HEK293 (cell line): ENCODE measurements at regions not wholly inside any gene's neighbourhood (a gene's known extent, or its start where the extent isn't known, plus 50 kb on each side); places are given as distances from the start of the nearest gene placed in this dataset.

Source experiments
- CTCF ChIA-PET: fragments of 350-600 bp; formaldehyde crosslinking; extraction: SDS; loops from one replicate; lab custom pipeline; 2021; ENCODE audit warnings: antibody characterized with exemption; lab: Yijun Ruan, JAX
- POLR2A ChIA-PET: fragments of 300-600 bp; formaldehyde crosslinking; extraction: SDS; loops from one replicate; lab custom pipeline; 2020; ENCODE audit warnings: antibody characterized with exemption, inconsistent platforms; lab: Yijun Ruan, JAX
- H3K27ac ChIP-seq: fragments of 200-500 bp; sonication (Bioruptor generic); 2 replicates; pipeline ENCODE4 v1.5.1; 2014; ENCODE audit warnings: low read depth, low read length, control low read depth, inconsistent platforms; ENCODE audit errors: extremely low read depth
- H3K36me3 ChIP-seq, 2 experiments: fragments of 200-500 bp in 1 of 2; sonication (Bioruptor generic) in 1 of 2; 1 replicate in 1 of 2; 2 replicates in 1 of 2; pipeline ENCODE4 v1.5.1; 2014 to 2017; ENCODE audit warnings: inconsistent platforms in 2 of 2, low read length in 2 of 2; ENCODE audit not compliant: control insufficient read depth in 2 of 2, insufficient read depth in 1 of 2
- H3K4me1 ChIP-seq: fragments of 200-500 bp; sonication (Bioruptor generic); 2 replicates; pipeline ENCODE4 v1.5.1; 2014; ENCODE audit warnings: mild to moderate bottlenecking, low read length, inconsistent platforms; ENCODE audit not compliant: control insufficient read depth, insufficient read depth
- H3K4me3 ChIP-seq: 2 replicates; pipeline ENCODE4 v1.5.1; 2011; ENCODE audit warnings: low read depth, mild to moderate bottlenecking, control low read depth, low read length, moderate library complexity
- H3K9me3 ChIP-seq: fragments of 200-500 bp; sonication (Bioruptor generic); 2 replicates; pipeline ENCODE4 v1.5.1; 2014; ENCODE audit warnings: low read depth, low read length, inconsistent platforms; ENCODE audit not compliant: control insufficient read depth, insufficient read depth
- AEBP2 ChIP-seq: fragments of 450-650 bp; formaldehyde crosslinking; IDR thresholded peaks from 2 replicates; pipeline ENCODE4 v1.5.1; 2016; ENCODE audit warnings: missing biosample characterization, missing genetic modification characterization, borderline replicate concordance
- BCL11A ChIP-seq: fragments of 450-650 bp; formaldehyde crosslinking; IDR thresholded peaks from 2 replicates; pipeline ENCODE4 v1.5.1; 2016; ENCODE audit warnings: low read depth, missing biosample characterization, missing genetic modification characterization
- EGR2 ChIP-seq: fragments of 450-650 bp; formaldehyde crosslinking; IDR thresholded peaks from 2 replicates; pipeline ENCODE4 v1.5.1; 2016; ENCODE audit warnings: low read depth, missing biosample characterization, missing genetic modification characterization
- GLI2 ChIP-seq: fragments of 450-650 bp; formaldehyde crosslinking; IDR thresholded peaks from 2 replicates; pipeline ENCODE4; 2017; ENCODE audit warnings: missing biosample characterization, missing genetic modification characterization, low read depth, borderline replicate concordance
- GLI4 ChIP-seq: fragments of 450-650 bp; formaldehyde crosslinking; IDR thresholded peaks from 2 replicates; pipeline ENCODE4 v1.5.1; 2016; ENCODE audit warnings: missing biosample characterization, missing genetic modification characterization
- KLF17 ChIP-seq: fragments of 450-650 bp; formaldehyde crosslinking; IDR thresholded peaks from 2 replicates; pipeline ENCODE4 v1.5.1; 2016; ENCODE audit warnings: missing biosample characterization, missing genetic modification characterization
- MYNN ChIP-seq: fragments of 450-650 bp; formaldehyde crosslinking; IDR thresholded peaks from 2 replicates; pipeline ENCODE4 v1.5.1; 2016; ENCODE audit warnings: missing biosample characterization, missing genetic modification characterization, borderline replicate concordance
- SETDB1 ChIP-seq: IDR thresholded peaks from one replicate; pipeline ENCODE4 v1.6.1; 2017; ENCODE audit warnings: mild to moderate bottlenecking, low read length, moderate library complexity, mixed read lengths; ENCODE audit not compliant: insufficient read length
- SP2 ChIP-seq: fragments of 450-650 bp; formaldehyde crosslinking; IDR thresholded peaks from 2 replicates; pipeline ENCODE4 v1.5.1; 2016; ENCODE audit warnings: missing biosample characterization, missing genetic modification characterization
- ZBTB49 ChIP-seq: fragments of 450-650 bp; formaldehyde crosslinking; IDR thresholded peaks from 2 replicates; pipeline ENCODE4 v1.5.1; 2016; ENCODE audit warnings: missing biosample characterization, missing genetic modification characterization, low read depth
- ZNF10 ChIP-seq: fragments of 450-650 bp; formaldehyde crosslinking; IDR thresholded peaks from 2 replicates; pipeline ENCODE4 v1.5.1; 2017; ENCODE audit warnings: missing biosample characterization, missing genetic modification characterization
- ZNF133 ChIP-seq: fragments of 450-650 bp; formaldehyde crosslinking; IDR thresholded peaks from 2 replicates; pipeline ENCODE4 v1.5.1; 2016; ENCODE audit warnings: missing biosample characterization, missing genetic modification characterization
- ZNF140 ChIP-seq: fragments of 450-650 bp; formaldehyde crosslinking; IDR thresholded peaks from 2 replicates; pipeline ENCODE4 v1.5.1; 2016; ENCODE audit warnings: missing biosample characterization, missing genetic modification characterization
- ZNF221 ChIP-seq: fragments of 450-650 bp; formaldehyde crosslinking; IDR thresholded peaks from 2 replicates; pipeline ENCODE4 v1.5.1; 2017; ENCODE audit warnings: missing biosample characterization, missing genetic modification characterization, borderline replicate concordance
- ZNF292 ChIP-seq: fragments of 450-650 bp; formaldehyde crosslinking; IDR thresholded peaks from 2 replicates; pipeline ENCODE4 v1.5.1; 2016; ENCODE audit warnings: low read depth, missing biosample characterization, missing genetic modification characterization, borderline replicate concordance
- ZNF48 ChIP-seq: fragments of 450-650 bp; formaldehyde crosslinking; IDR thresholded peaks from 2 replicates; pipeline ENCODE4 v1.5.1; 2016; ENCODE audit warnings: missing biosample characterization, missing genetic modification characterization
- ZNF571 ChIP-seq: fragments of 450-650 bp; formaldehyde crosslinking; IDR thresholded peaks from 2 replicates; pipeline ENCODE4 v1.5.0; 2017; ENCODE audit warnings: missing biosample characterization, missing genetic modification characterization
- ZNF792 ChIP-seq: fragments of 450-650 bp; formaldehyde crosslinking; IDR thresholded peaks from 2 replicates; pipeline ENCODE4 v1.5.1; 2016; ENCODE audit warnings: missing biosample characterization, missing genetic modification characterization
- ZSCAN18 ChIP-seq: fragments of 450-650 bp; formaldehyde crosslinking; IDR thresholded peaks from 2 replicates; pipeline ENCODE4 v1.5.1; 2016; ENCODE audit warnings: missing biosample characterization, missing genetic modification characterization
- TF ChIP-seq, protein P1 (sequence below): fragments of 450-650 bp; formaldehyde crosslinking; IDR thresholded peaks from 2 replicates; pipeline ENCODE4 v1.5.1; 2017; ENCODE audit warnings: missing biosample characterization, missing genetic modification characterization

- Histone ChIP-seq H3K9me3 (no peaks in the 10 kb centered on the region), H3K36me3 (no peaks in the 10 kb centered on the region), H3K4me1 (no peaks in the 10 kb centered on the region), H3K4me3 (no peak overlapping the region), H3K27ac (no peak overlapping the region)
- CTCF ChIA-PET = interaction anchor here (1.2 kb wide), 2 partner anchors 19 to 30 kb away, joined by 4 to 7 read pairs; no protein-coding TSS in a partner anchor
- POLR2A ChIA-PET = no interaction called here
- no peak for TF ChIP-seq ZNF292 (tag by site-specific recombination)
- no peak for TF ChIP-seq GLI4 (tag by site-specific recombination)
- TF ChIP-seq EGR2 = no peak
- TF ChIP-seq KLF17 (tag by site-specific recombination) = no peak
- no peak for TF ChIP-seq AEBP2 (tag by site-specific recombination)
- TF ChIP-seq ZNF571 (tag by site-specific recombination) = no peak
- TF ChIP-seq SP2 = no peak
- TF ChIP-seq ZNF133 (tag by site-specific recombination) = no peak
- TF ChIP-seq ZNF221 (tag by site-specific recombination) = no peak
- TF ChIP-seq BCL11A = no peak
- TF ChIP-seq ZBTB49 (tag by site-specific recombination) = no peak
- TF ChIP-seq GLI2 (tag by site-specific recombination) = no peak
- no peak for TF ChIP-seq MYNN (tag by site-specific recombination)
- no peak for TF ChIP-seq ZNF48
- TF ChIP-seq ZNF10 (tag by site-specific recombination) = no peak
- TF ChIP-seq, protein P1, sequence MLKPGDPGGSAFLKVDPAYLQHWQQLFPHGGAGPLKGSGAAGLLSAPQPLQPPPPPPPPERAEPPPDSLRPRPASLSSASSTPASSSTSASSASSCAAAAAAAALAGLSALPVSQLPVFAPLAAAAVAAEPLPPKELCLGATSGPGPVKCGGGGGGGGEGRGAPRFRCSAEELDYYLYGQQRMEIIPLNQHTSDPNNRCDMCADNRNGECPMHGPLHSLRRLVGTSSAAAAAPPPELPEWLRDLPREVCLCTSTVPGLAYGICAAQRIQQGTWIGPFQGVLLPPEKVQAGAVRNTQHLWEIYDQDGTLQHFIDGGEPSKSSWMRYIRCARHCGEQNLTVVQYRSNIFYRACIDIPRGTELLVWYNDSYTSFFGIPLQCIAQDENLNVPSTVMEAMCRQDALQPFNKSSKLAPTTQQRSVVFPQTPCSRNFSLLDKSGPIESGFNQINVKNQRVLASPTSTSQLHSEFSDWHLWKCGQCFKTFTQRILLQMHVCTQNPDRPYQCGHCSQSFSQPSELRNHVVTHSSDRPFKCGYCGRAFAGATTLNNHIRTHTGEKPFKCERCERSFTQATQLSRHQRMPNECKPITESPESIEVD (tag by site-specific recombination) = no peak
- no peak for TF ChIP-seq SETDB1
- no peak for TF ChIP-seq ZNF140
- TF ChIP-seq ZSCAN18 (tag by site-specific recombination) = no peak
- no peak for TF ChIP-seq ZNF792 (tag by site-specific recombination)
These were observed 475.0 kb upstream of the TOM1L1 start for GRCh38 chr17:54425671-54426070.
